HL-60 (cell line): ENCODE measurements at regions not wholly inside any gene's neighbourhood (a gene's known extent, or its start where the extent isn't known, plus 50 kb on each side); places are given as distances from the start of the nearest gene placed in this dataset.

Source experiments
- DNase-seq, 2 experiments: peaks; one replicate each; pipeline ENCODE4 v3.0.0-alpha.2; 2010 to 2020; ENCODE audit warnings: low read depth in 1 of 2, low spot score in 1 of 2
- H3K27ac ChIP-seq: fragments of 250-450 bp; sonication (Bioruptor Pico); replicated peaks from 2 replicates; pipeline ENCODE4 v1.5.1; 2020; ENCODE audit warnings: mild to moderate bottlenecking, moderate library complexity
- H3K27me3 ChIP-seq: fragments of 250-450 bp; sonication (Bioruptor Pico); 2 replicates; pipeline ENCODE4 v1.5.1; 2021; ENCODE audit warnings: mild to moderate bottlenecking, moderate library complexity; ENCODE audit not compliant: insufficient read depth, poor library complexity, severe bottlenecking
- H3K4me3 ChIP-seq: replicated peaks from 2 replicates; pipeline ENCODE4 v1.5.1; 2011; ENCODE audit warnings: mild to moderate bottlenecking, control low read depth, low read length; ENCODE audit not compliant: insufficient read depth
- CTCF ChIP-seq: IDR thresholded peaks from one replicate; pipeline ENCODE4 v1.5.1; 2011; ENCODE audit warnings: low read length, control low read depth, inconsistent platforms; ENCODE audit not compliant: insufficient read depth
- GABPA ChIP-seq: IDR thresholded peaks from 2 replicates; pipeline ENCODE4 v1.6.1; 2012; ENCODE audit warnings: low read depth
- POLR2AphosphoS5 ChIP-seq: IDR thresholded peaks from 2 replicates; pipeline ENCODE4 v1.6.1; 2012; ENCODE audit warnings: low read depth
- SPI1 ChIP-seq: IDR thresholded peaks from 2 replicates; pipeline ENCODE4 v1.6.1; 2012; ENCODE audit warnings: low read depth, mild to moderate bottlenecking, borderline replicate concordance
- TF ChIP-seq, protein P1 (sequence below): IDR thresholded peaks from 2 replicates; pipeline ENCODE4 v1.6.1; 2012; ENCODE audit warnings: low read depth; ENCODE audit not compliant: insufficient replicate concordance

DNA sequence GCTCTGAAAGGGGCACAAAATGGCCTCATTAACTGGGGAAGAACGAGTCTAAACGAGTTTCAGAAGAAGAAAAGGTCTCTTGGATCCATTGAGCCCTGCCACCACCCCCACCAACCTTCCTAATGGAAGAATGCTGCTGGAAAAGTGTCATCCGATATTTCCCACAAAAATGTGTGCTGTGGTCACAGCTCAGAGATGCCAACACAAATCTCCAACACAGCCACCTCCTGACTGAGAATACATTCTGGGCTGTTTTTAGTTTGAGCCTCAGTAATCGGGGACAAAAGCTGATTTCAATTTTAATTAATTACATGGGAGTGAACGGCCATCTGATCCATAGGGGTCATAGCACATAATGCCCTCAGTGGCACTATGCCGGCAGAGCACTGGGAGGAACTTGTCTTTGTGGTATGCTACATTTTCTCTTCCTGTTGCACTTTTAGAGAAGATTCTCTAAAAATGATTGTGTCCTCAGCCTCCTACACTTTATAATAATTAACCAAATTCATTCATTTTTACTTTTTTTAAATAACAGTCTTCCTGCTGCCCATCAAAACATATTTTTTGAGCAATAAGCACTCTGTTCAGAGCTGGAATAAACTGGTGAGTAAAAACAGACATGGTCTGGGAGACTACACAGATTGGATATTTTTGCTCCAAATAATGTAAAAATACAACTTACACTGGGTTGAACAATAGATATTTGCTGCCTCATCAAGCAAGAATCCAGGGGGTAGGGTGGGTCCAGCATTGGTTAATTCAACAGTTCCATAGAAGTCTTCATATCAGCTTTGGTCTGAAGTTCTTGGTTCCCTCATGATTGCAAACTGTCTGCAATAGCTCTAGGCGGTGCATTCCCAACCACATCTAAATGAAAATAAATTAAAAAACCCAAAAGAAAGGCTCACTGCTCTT lies 143.6 kb upstream of the TMEM170B start:
- no peak for DNase-seq
- TF ChIP-seq GABPA (no peak), POLR2AphosphoS5 (no peak), SPI1 (no peak), CTCF (no peak)
- TF ChIP-seq, protein P1, sequence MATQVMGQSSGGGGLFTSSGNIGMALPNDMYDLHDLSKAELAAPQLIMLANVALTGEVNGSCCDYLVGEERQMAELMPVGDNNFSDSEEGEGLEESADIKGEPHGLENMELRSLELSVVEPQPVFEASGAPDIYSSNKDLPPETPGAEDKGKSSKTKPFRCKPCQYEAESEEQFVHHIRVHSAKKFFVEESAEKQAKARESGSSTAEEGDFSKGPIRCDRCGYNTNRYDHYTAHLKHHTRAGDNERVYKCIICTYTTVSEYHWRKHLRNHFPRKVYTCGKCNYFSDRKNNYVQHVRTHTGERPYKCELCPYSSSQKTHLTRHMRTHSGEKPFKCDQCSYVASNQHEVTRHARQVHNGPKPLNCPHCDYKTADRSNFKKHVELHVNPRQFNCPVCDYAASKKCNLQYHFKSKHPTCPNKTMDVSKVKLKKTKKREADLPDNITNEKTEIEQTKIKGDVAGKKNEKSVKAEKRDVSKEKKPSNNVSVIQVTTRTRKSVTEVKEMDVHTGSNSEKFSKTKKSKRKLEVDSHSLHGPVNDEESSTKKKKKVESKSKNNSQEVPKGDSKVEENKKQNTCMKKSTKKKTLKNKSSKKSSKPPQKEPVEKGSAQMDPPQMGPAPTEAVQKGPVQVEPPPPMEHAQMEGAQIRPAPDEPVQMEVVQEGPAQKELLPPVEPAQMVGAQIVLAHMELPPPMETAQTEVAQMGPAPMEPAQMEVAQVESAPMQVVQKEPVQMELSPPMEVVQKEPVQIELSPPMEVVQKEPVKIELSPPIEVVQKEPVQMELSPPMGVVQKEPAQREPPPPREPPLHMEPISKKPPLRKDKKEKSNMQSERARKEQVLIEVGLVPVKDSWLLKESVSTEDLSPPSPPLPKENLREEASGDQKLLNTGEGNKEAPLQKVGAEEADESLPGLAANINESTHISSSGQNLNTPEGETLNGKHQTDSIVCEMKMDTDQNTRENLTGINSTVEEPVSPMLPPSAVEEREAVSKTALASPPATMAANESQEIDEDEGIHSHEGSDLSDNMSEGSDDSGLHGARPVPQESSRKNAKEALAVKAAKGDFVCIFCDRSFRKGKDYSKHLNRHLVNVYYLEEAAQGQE = no peak
- H3K27ac ChIP-seq = peak overlapping the region; percentile 68
- no peak overlapping the region for H3K4me3 ChIP-seq
- no peaks in the 10 kb centered on the region for H3K27me3 ChIP-seq

- peak in 1 of 2 experiments; percentile 77 for DNase-seq
- TF ChIP-seq POLR2AphosphoS5 (peak; percentile 51; the same call in 1 of the 2 replicates), GABPA (no peak), SPI1 (no peak), CTCF (no peak)
- H3K27ac ChIP-seq = peak overlapping the region; percentile 68
- H3K4me3 ChIP-seq = no peak overlapping the region
- no peaks in the 10 kb centered on the region for H3K27me3 ChIP-seq
These were observed 144.6 kb upstream of the TMEM170B start for GRCh38 chr6:11392778-11393507.

- H3K27ac ChIP-seq = peak overlapping the region; percentile 68
- no peak for DNase-seq
- H3K4me3 ChIP-seq = no peak overlapping the region
- TF ChIP-seq CTCF = no peak
- no peak for TF ChIP-seq GABPA
- no peak for TF ChIP-seq POLR2AphosphoS5
- TF ChIP-seq, protein P1 = no peak
- TF ChIP-seq SPI1 = no peak
- no peaks in the 10 kb centered on the region for H3K27me3 ChIP-seq
These were observed 145.4 kb upstream of the TMEM170B start for GRCh38 chr6:11391934-11392777.
